ENCODE measurements at regions not wholly inside any gene's neighbourhood (a gene's known extent, or its start where the extent isn't known, plus 50 kb on each side); places are given as distances from the start of the nearest gene placed in this dataset.

DNA sequence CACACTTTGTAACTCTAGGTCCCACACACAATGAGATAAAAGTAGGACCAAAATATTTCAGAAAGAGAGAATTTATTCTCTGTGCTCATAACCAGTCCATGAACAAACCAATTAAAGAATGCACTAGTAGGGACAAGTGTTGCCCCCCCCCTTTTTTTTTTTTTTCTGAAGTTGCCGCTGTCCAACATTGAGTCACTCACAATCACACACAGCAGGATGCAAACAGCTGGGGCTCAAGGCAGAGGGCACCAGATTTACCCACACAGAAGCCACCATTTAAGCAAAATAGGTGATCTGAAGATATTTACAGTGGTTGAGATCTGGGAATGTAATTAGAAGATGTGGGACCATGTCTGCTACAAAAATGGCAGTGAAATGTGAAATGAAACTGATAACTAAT, 850.9 kb upstream of the SLIT2 start:
- no peak overlapping the region for H3K4me3 ChIP-seq (ENCODE audit: low read depth, low read length)
- TF ChIP-seq, protein P1, sequence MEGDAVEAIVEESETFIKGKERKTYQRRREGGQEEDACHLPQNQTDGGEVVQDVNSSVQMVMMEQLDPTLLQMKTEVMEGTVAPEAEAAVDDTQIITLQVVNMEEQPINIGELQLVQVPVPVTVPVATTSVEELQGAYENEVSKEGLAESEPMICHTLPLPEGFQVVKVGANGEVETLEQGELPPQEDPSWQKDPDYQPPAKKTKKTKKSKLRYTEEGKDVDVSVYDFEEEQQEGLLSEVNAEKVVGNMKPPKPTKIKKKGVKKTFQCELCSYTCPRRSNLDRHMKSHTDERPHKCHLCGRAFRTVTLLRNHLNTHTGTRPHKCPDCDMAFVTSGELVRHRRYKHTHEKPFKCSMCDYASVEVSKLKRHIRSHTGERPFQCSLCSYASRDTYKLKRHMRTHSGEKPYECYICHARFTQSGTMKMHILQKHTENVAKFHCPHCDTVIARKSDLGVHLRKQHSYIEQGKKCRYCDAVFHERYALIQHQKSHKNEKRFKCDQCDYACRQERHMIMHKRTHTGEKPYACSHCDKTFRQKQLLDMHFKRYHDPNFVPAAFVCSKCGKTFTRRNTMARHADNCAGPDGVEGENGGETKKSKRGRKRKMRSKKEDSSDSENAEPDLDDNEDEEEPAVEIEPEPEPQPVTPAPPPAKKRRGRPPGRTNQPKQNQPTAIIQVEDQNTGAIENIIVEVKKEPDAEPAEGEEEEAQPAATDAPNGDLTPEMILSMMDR (IDR thresholded peaks at IDR 0.05; ENCODE audit: low read depth, low read length, missing control alignments) = no peak

DNA sequence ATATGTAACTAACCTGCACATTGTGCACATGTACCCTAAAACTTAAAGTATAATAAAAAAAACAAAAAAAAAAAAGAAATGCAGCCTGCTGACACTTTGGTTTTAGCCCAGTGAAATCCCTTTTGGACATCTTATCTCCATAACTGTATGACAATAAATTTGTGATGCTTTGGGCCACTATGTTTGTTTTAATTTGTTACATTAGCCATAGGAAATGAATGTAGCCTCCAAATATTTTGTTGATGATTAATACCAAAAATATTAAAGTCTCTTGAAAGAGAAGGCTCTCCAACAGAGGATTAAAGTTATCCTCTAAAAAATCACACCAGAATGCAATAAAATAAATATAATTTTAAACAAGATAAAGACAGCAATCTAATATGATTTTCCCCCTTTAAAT, 852.7 kb upstream of the SLIT2 start:
- DNase-seq (ENCODE audit: low read depth) = no peak
- TF ChIP-seq, protein P1 (IDR thresholded peaks at IDR 0.05; ENCODE audit: low read depth, low read length, missing control alignments) = no peak
- H3K4me3 ChIP-seq (ENCODE audit: low read depth, low read length) = no peak overlapping the region

More for the DNA sequence above, 850.9 kb upstream of the SLIT2 start:
- DNase-seq (ENCODE audit: low read depth) = no peak

DNA sequence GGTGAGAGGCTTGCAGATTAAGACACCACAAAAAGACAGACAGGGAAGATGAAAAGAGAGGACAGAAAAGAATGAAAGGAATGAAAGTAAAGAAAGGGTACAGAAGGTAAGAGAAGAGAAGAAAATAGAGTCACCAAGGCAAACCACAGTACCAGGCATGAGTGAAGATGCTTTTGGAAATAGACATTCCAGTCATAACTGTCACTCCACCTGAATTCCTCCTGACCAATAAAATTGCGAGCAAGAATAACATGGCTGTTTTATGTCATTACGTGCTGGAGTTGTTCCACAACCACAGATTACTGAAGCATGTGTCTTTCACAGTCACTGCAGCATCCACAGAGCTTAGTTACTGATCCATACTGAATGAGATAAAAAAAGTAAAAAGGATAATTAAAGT, 864.9 kb upstream of the SLIT2 start:
- no peak for DNase-seq (ENCODE audit: low read depth)
- no peak overlapping the region for H3K4me3 ChIP-seq (ENCODE audit: low read depth, low read length)
- TF ChIP-seq, protein P1 (IDR thresholded peaks at IDR 0.05; ENCODE audit: low read depth, low read length, missing control alignments) = no peak

DNA sequence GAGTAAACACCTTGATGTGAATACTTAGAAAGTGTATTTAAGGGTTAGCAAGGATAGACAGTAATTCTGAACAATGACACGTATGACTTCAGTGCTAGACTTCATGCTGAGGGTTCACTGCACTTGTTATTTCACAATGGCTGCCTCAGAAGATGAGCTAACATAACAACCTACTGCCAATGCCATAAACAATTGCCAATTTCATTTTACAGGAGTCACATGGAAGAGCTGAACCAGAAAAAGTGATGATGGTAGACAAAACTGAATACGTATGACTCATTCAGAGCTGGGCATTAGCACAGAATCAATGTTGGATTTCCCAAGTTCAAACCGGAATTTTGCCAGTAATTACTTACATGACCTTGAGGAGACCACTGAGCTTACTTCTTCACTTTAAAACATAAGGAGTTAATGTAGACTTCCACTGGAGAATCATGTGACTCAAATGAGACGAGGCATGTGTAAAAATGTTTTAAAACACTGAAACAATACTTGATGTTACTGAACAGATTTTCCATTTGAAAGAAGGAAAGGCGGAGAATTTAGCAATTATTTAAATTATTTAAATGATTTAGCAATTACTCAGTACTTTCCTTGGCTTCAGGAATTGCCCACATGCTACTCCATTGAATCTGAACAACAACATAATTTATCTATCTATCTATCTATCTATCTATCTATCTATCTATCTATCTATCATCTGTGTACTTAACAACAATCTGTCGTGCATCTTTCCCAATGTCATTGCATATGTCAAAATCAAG, 868.5 kb upstream of the SLIT2 start:
- no peak for DNase-seq (ENCODE audit: low read depth)
- no peak overlapping the region for H3K4me3 ChIP-seq (ENCODE audit: low read depth, low read length)
- TF ChIP-seq, protein P1 (IDR thresholded peaks at IDR 0.05; ENCODE audit: low read depth, low read length, missing control alignments) = no peak

DNA sequence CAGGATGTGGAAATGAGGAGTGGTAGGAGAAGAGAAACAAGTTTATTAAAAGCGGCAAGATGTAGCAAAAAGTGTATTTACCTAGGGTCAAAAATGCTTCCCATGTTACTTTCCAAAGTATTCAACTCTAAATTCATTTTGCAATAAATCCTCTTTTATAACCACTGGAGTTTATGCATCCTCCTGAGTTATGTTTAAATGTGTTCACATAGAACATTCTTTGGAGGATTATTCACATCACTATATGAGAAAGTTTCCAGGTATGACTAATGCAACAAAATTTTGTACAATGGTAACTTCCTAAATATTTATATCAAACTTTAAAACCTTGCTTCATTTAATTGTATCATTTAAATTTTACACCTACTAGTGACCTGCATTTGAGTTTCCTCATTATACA, 870.6 kb upstream of the SLIT2 start:
- no peak for DNase-seq (ENCODE audit: low read depth)
- TF ChIP-seq, protein P1 (IDR thresholded peaks at IDR 0.05; ENCODE audit: low read depth, low read length, missing control alignments) = no peak
- no peak overlapping the region for H3K4me3 ChIP-seq (ENCODE audit: low read depth, low read length)

DNA sequence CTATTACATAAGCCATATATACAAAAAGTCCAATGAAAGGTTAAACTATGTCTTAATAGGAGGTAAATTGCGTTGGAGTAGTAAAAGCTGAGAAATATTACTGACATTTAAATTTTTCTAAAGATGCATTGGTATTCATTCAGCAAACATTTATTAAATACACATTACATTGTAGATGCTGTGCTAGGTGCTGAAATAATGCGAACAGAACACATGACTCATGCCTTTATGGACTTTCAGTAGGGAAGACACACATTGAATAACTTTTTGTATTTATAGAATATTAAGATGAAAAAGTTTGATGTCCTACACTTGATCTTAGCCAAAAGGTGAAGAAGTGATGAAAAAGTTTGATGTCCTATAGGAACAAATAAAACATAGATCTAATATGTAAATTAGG, 871.1 kb upstream of the SLIT2 start:
- TF ChIP-seq, protein P1 (IDR thresholded peaks at IDR 0.05; ENCODE audit: low read depth, low read length, missing control alignments) = no peak
- DNase-seq (ENCODE audit: low read depth) = no peak
- no peak overlapping the region for H3K4me3 ChIP-seq (ENCODE audit: low read depth, low read length)

DNA sequence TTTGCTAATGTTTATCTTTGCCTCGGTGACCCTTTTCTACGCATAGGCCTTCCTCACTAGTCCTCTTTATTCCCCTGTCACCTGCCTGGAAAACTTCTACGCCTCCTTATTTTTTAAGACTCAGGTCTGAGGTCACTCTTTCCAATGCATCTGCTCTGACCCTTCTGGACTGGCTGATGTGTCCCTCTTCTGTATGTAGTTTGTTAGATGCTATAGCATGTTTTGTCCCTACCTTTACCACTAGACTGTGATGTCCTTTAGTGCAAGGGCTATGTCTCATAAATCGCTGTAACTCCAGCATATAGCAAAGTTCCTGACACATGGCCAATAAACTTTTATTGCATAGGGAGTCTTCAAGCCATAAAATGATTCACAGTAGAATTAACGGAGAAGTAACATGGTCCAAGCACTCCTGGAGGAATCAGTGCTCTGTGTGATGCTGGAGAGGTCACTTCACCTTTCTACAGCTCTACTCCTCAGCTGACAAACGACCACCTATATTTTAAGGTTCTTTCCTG, 872.5 kb upstream of the SLIT2 start:
- H3K4me3 ChIP-seq (ENCODE audit: low read depth, low read length) = no peak overlapping the region
- TF ChIP-seq, protein P1 (IDR thresholded peaks at IDR 0.05; ENCODE audit: low read depth, low read length, missing control alignments) = no peak
- no peak for DNase-seq (ENCODE audit: low read depth)

Measured in GM12864 (cell line).